Fibroblast of lung (primary cell): ENCODE measurements at regions not wholly inside any gene's neighbourhood (a gene's known extent, or its start where the extent isn't known, plus 50 kb on each side); places are given as distances from the start of the nearest gene placed in this dataset.

ENCODE experiments used
- CTCF ChIP-seq, 2 donors: IDR thresholded peaks in 1 of 2; conservative IDR thresholded peaks in 1 of 2; 1 replicate in 1 of 2; 2 replicates in 1 of 2; pipeline ENCODE4 v1.5.1; 2011 to 2012; ENCODE audit warnings: low read length in 2 of 2, control low read depth in 1 of 2, inconsistent platforms in 1 of 2, low read depth in 1 of 2, mild to moderate bottlenecking in 1 of 2
- EZH2 ChIP-seq: IDR thresholded peaks from 2 replicates; pipeline ENCODE4 v1.5.1; 2012; ENCODE audit warnings: low read length, control low read depth, mild to moderate bottlenecking; ENCODE audit errors: missing control alignments

GRCh38 chr17:73850426-73850825 is 206.2 kb upstream of the SDK2 start:
- TF ChIP-seq EZH2 (no peak), CTCF (conservative IDR thresholded peaks at IDR 0.05 in 1 of 2, IDR thresholded peaks at IDR 0.05 in 1 of 2; ENCODE audit: low read depth in 1 of 2, low read length in 2 of 2) (no peak)
